B cell (primary cell): ENCODE measurements at regions not wholly inside any gene's neighbourhood (a gene's known extent, or its start where the extent isn't known, plus 50 kb on each side); places are given as distances from the start of the nearest gene placed in this dataset.

Experiments used
- ATAC-seq: fragments of 200-7000 bp; cut with Tn5 transposase; one replicate; pipeline ENCODE4 v1.10.0; 2021; ENCODE audit warnings: low read depth, mild to moderate bottlenecking, moderate number of reproducible peaks, moderate library complexity
- CTCF ChIA-PET: fragments of 350-600 bp; sonication (Branson Sonifier 250); formaldehyde crosslinking; loops from one replicate; lab custom pipeline; 2021; ENCODE audit warnings: antibody characterized with exemption, inconsistent platforms; lab: Charles Lee
- POLR2A ChIA-PET: fragments of 350-600 bp; sonication (Branson Sonifier 250); formaldehyde crosslinking; loops from one replicate; lab custom pipeline; 2021; ENCODE audit warnings: antibody characterized with exemption; lab: Charles Lee
- DNase-seq: peaks from one replicate; pipeline ENCODE4 v3.0.0; 2013
- H2AFZ ChIP-seq: 2 replicates; pipeline ENCODE4 v1.6.1; 2012; ENCODE audit warnings: mild to moderate bottlenecking, low read depth, low read length; ENCODE audit not compliant: insufficient read depth, poor library complexity, severe bottlenecking
- H3K27ac ChIP-seq, 2 donors: 1 replicate in 1 of 2; 2 replicates in 1 of 2; pipeline ENCODE4 v1.5.1; 2012 to 2013; ENCODE audit warnings: low read length in 2 of 2, mild to moderate bottlenecking in 2 of 2, moderate library complexity in 1 of 2
- H3K27me3 ChIP-seq, 4 experiments: fragments of 200-600 bp in 1 of 4; sonication (generic) in 1 of 4; replicated peaks in 1 of 4; 1 replicate in 2 of 4; 2 replicates in 2 of 4; pipeline versions ENCODE4 v1.6.1 to v1.7.0; 2013 to 2016; ENCODE audit warnings: low read length in 3 of 4, mild to moderate bottlenecking in 2 of 4, mixed read lengths in 1 of 4, moderate library complexity in 1 of 4; ENCODE audit not compliant: insufficient read depth in 4 of 4, control insufficient read depth in 3 of 4; ENCODE audit errors: control extremely low read depth in 1 of 4
- H3K36me3 ChIP-seq, 2 experiments: replicated peaks in 1 of 2; 1 replicate in 1 of 2; 2 replicates in 1 of 2; pipeline versions ENCODE4 v1.6.1 to v1.7.1; 2013; ENCODE audit warnings: low read length in 1 of 2; ENCODE audit not compliant: insufficient read depth in 2 of 2, control insufficient read depth in 1 of 2; ENCODE audit errors: control extremely low read depth in 1 of 2, extremely low read depth in 1 of 2
- H3K4me1 ChIP-seq, 2 donors: fragments of 200-600 bp in 1 of 2; sonication (generic) in 1 of 2; 1 replicate in 1 of 2; 2 replicates in 1 of 2; pipeline versions ENCODE4 v1.5.1 to v1.6.1; 2013 to 2017; ENCODE audit warnings: low read length in 2 of 2; ENCODE audit not compliant: control insufficient read depth in 2 of 2, insufficient read depth in 2 of 2
- H3K4me2 ChIP-seq: replicated peaks from 2 replicates; pipeline ENCODE3; 2012; ENCODE audit warnings: mild to moderate bottlenecking, low read depth, low read length; ENCODE audit not compliant: poor library complexity, severe bottlenecking
- H3K4me3 ChIP-seq, 5 experiments: fragments of 200-600 bp in 1 of 5; sonication (generic) in 1 of 5; 1 replicate in 3 of 5; 2 replicates in 2 of 5; pipeline versions ENCODE4 v1.5.1 to v1.7.0; 2011 to 2016; ENCODE audit warnings: low read length in 4 of 5, mild to moderate bottlenecking in 4 of 5, low read depth in 2 of 5, control low read depth in 1 of 5, moderate library complexity in 1 of 5; ENCODE audit not compliant: insufficient read depth in 1 of 5; ENCODE audit errors: control extremely low read depth in 1 of 5, extremely low read depth in 1 of 5
- H3K79me2 ChIP-seq: fragments of 200-600 bp; sonication (generic); one replicate; pipeline ENCODE4 v1.6.0; 2016; ENCODE audit warnings: low read length; ENCODE audit not compliant: control insufficient read depth, insufficient read depth
- H3K9ac ChIP-seq: fragments of 200-600 bp; sonication (generic); 2 replicates; pipeline ENCODE4 v1.6.1; 2017; ENCODE audit warnings: mild to moderate bottlenecking, low read length, moderate library complexity
- H3K9me3 ChIP-seq, 3 donors: one replicate each; pipeline versions ENCODE4 v1.6.1 to v1.7.1; 2013; ENCODE audit warnings: low read length in 2 of 3; ENCODE audit not compliant: control insufficient read depth in 2 of 3, insufficient read depth in 1 of 3; ENCODE audit errors: control extremely low read depth in 1 of 3
- H4K20me1 ChIP-seq: 2 replicates; pipeline ENCODE4 v1.6.0; 2012; ENCODE audit warnings: mild to moderate bottlenecking, low read length; ENCODE audit not compliant: insufficient read depth, control insufficient read depth, poor library complexity, severe bottlenecking
- H3K27ac Mint-ChIP-seq: one replicate; pipeline ENCODE4 v1.8.0; 2021; ENCODE audit warnings: mixed read lengths
- H3K27me3 Mint-ChIP-seq: one replicate; pipeline ENCODE4 v1.8.0; 2021; ENCODE audit warnings: mixed read lengths
- H3K4me1 Mint-ChIP-seq: one replicate; pipeline ENCODE4 v1.8.0; 2021; ENCODE audit warnings: mixed read lengths
- H3K4me3 Mint-ChIP-seq: one replicate; pipeline ENCODE4 v1.8.0; 2021; ENCODE audit warnings: mixed read lengths
- H3K9me3 Mint-ChIP-seq: one replicate; pipeline ENCODE4 v1.8.0; 2022; ENCODE audit warnings: mixed read lengths; ENCODE audit not compliant: insufficient read depth
- CTCF ChIP-seq: fragments of 200-600 bp; IDR thresholded peaks from one replicate; pipeline ENCODE4 v1.8.0; 2022; ENCODE audit warnings: antibody characterized with exemption, mild to moderate bottlenecking
- EZH2 ChIP-seq: IDR thresholded peaks from 2 replicates; pipeline ENCODE4 v1.6.1; 2012; ENCODE audit warnings: borderline replicate concordance, low read depth, mild to moderate bottlenecking, moderate library complexity, low read length; ENCODE audit not compliant: insufficient read depth, poor library complexity, severe bottlenecking
- WGBS: methylation state at CpG from one replicate; pipeline ENCODE4 v1.1.5; 2013; ENCODE audit warnings: missing lambda C conversion rate; ENCODE audit not compliant: insufficient coverage; 5-methylcytosine and 5-hydroxymethylcytosine counted together
- intact Hi-C: fragments of 100-400 bp; cut with micrococcal nuclease; formaldehyde crosslinking; loops from one replicate; pipeline ENCODE4 v1.10.0; 2022

GRCh38 chr11:106202935-106203620 is 125.6 kb downstream of the AASDHPPT start:
- POLR2A ChIA-PET = no interaction called here
- H3K9ac ChIP-seq = no peak overlapping the region
- CTCF ChIA-PET = no interaction called here
- no CpG with 5 or more reads among the region's 1 CpG for WGBS
- no peaks in the 10 kb centered on the region for H3K36me3 ChIP-seq
- ATAC-seq = no peak
- Mint-ChIP-seq H3K27me3 (no peaks in the 10 kb centered on the region), H3K9me3 (no peaks in the 10 kb centered on the region), H3K4me3 (no peak overlapping the region), H3K27ac (no peak overlapping the region), H3K4me1 (no peaks in the 10 kb centered on the region)
- TF ChIP-seq EZH2 (no peak), CTCF (no peak)
- H3K4me1 ChIP-seq = no peaks in the 10 kb centered on the region
- peaks cover 0 to 1% (median 0%) of the 10 kb centered on the region in 3 donors for H3K9me3 ChIP-seq
- no peak for DNase-seq
- H3K27ac ChIP-seq = no peak overlapping the region
- no peaks in the 10 kb centered on the region for H3K79me2 ChIP-seq
- H3K27me3 ChIP-seq = no peaks in the 10 kb centered on the region
- intact Hi-C loops = no loop called here
- H2AFZ ChIP-seq = no peak overlapping the region
- no peak overlapping the region for H3K4me3 ChIP-seq
- no peak overlapping the region for H3K4me2 ChIP-seq
- H4K20me1 ChIP-seq = no peaks in the 10 kb centered on the region

DNA sequence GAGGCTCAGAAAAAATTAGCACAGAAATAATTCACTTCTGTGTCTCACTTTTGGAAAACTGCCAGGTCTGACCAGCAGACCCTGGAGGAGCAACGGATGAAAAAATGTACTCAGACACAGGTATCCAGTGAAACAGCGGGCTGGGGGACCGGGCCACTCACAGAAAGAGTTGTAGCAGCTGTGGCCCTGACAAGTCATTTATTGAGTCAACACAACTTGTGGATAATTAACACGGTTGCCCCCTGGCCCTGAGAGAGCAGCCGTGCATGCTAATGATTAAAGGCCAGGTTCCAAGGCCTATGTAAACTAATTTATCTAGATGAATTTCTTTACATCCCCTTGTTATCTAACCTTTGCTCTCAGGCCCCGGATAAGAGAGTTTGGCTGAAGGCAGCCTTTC is 131.3 kb downstream of the AASDHPPT start:
- intact Hi-C loops = no loop called here
- Histone ChIP-seq H3K4me2 (no peak overlapping the region), H3K9me3 (no peaks in the 10 kb centered on the region), H3K27ac (no peak overlapping the region), H3K4me1 (no peaks in the 10 kb centered on the region), H4K20me1 (no peaks in the 10 kb centered on the region), H3K4me3 (no peak overlapping the region), H3K9ac (no peak overlapping the region), H3K27me3 (no peaks in the 10 kb centered on the region), H2AFZ (no peak overlapping the region), H3K36me3 (no peaks in the 10 kb centered on the region), H3K79me2 (no peaks in the 10 kb centered on the region)
- no peak overlapping the region for H3K4me3 Mint-ChIP-seq
- no peaks in the 10 kb centered on the region for H3K9me3 Mint-ChIP-seq
- DNase-seq (no peak), ATAC-seq (no peak)
- CTCF ChIA-PET = no interaction called here
- H3K27me3 Mint-ChIP-seq = no peaks in the 10 kb centered on the region
- no peak for TF ChIP-seq EZH2
- TF ChIP-seq CTCF = no peak
- 66% methylated on average over 4 of the region's 6 CpGs for WGBS
- H3K27ac Mint-ChIP-seq = no peak overlapping the region
- no peaks in the 10 kb centered on the region for H3K4me1 Mint-ChIP-seq
- POLR2A ChIA-PET = no interaction called here
